ENCODE measurements at regions not wholly inside any gene's neighbourhood (a gene's known extent, or its start where the extent isn't known, plus 50 kb on each side); places are given as distances from the start of the nearest gene placed in this dataset.

DNA sequence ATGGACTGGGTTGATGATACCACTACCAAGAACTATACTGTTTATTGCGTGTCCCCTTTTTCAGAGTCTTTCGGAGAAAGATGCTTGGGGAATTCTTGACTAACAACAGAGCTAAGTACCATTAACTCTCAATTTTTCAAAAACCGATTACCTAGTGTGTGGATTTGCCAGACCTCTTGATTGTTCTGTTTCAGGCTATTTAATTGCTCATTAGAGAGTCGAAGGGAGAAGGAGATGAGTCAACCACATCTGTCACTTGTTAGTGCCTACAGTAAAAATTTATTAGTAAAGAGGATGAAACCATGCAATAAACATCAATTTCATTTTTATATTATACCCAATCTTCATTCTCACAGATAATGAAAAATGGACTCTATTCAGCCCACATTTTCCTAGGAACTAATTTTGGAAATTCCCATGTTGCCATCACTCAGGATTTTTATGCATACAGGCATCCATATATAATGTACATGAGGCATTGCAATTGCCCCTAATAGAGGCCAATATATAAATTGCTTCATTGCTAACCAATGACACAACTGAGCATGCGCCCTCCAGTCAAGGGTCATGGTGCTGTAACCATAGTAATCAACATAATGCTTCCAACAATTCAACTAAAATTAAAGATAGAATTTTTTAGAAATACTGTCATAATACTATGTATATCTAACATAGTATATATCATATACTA, 541.7 kb downstream of the TBL1XR1 start:
- H3K36me3 ChIP-seq = no peaks in the 10 kb centered on the region
- no peak overlapping the region for H3K4me3 ChIP-seq
- no peaks in the 10 kb centered on the region for H3K27me3 ChIP-seq
- no peaks in the 10 kb centered on the region for H3K9me3 ChIP-seq
- H3K27ac ChIP-seq = no peak overlapping the region
- ATAC-seq (no peak), DNase-seq (no peak)
- H3K4me1 ChIP-seq = no peaks in the 10 kb centered on the region
- intact Hi-C loops (cut with DNase I) = loop anchor here in 1 of 10 donors (10.0 kb wide), 1 partner anchor 159 kb away; no protein-coding TSS in a partner anchor
- TF ChIP-seq, protein P1, sequence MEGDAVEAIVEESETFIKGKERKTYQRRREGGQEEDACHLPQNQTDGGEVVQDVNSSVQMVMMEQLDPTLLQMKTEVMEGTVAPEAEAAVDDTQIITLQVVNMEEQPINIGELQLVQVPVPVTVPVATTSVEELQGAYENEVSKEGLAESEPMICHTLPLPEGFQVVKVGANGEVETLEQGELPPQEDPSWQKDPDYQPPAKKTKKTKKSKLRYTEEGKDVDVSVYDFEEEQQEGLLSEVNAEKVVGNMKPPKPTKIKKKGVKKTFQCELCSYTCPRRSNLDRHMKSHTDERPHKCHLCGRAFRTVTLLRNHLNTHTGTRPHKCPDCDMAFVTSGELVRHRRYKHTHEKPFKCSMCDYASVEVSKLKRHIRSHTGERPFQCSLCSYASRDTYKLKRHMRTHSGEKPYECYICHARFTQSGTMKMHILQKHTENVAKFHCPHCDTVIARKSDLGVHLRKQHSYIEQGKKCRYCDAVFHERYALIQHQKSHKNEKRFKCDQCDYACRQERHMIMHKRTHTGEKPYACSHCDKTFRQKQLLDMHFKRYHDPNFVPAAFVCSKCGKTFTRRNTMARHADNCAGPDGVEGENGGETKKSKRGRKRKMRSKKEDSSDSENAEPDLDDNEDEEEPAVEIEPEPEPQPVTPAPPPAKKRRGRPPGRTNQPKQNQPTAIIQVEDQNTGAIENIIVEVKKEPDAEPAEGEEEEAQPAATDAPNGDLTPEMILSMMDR (IDR thresholded peaks at IDR 0.05) = no peak
- WGBS, 2 donors = 72 to 75% methylated on average over 5 of the region's 5 CpGs

DNA sequence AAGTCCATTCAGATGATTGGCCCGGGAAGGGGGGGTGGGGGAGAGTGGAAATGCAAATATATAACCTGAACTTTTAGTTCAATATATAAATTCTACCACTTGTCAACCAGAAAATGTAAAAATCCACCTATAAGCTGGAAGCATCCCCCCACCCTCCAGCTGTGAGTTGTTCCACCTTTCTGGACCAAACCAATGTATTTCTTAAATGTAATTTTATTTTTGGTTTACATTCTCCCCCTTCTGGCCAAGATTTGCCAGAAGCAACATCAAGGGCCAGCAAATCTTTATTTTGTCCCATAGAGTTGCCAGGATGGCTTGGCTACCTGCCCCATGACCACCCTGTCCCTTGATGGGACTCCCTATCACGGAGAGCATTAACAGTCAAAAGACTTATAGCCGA, 545.7 kb downstream of the TBL1XR1 start:
- ATAC-seq (no peak), DNase-seq (no peak)
- no peak overlapping the region for H3K27ac ChIP-seq
- no peaks in the 10 kb centered on the region for H3K4me1 ChIP-seq
- H3K4me3 ChIP-seq = no peak overlapping the region
- H3K27me3 ChIP-seq = no peaks in the 10 kb centered on the region
- TF ChIP-seq, protein P1 (IDR thresholded peaks at IDR 0.05) = no peak
- 91 to 93% methylated on average over 3 of the region's 3 CpGs for WGBS, 2 donors
- H3K9me3 ChIP-seq = peaks cover 0 to 4% (median 0%) of the 10 kb centered on the region in 11 donors
- no peaks in the 10 kb centered on the region for H3K36me3 ChIP-seq
- intact Hi-C loops (cut with DNase I) = loop anchor here in 1 of 10 donors (10.0 kb wide), 1 partner anchor 163 kb away; no protein-coding TSS in a partner anchor

DNA sequence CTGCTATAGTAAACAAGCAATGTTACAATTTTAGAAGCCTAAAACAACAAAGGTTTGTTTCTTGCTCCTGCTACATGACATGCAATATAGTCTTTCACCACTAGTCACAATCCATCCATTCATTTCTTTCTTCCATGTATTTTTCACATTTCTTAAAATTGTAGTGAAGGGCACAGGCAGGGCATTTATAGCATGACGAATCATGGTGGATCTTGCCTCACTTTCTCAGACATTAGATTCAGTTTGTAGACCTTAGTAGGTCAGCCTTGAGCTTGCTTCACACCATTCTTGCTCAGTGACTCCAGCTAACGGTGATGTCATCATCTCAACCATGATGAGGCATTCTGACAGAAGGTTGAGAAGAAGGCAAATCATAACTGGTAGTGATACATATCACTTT, 546.8 kb downstream of the TBL1XR1 start:
- Histone ChIP-seq H3K9me3 (peaks cover 0 to 4% (median 0%) of the 10 kb centered on the region in 11 donors), H3K27me3 (no peaks in the 10 kb centered on the region), H3K27ac (no peak overlapping the region), H3K4me3 (no peak overlapping the region), H3K4me1 (no peaks in the 10 kb centered on the region), H3K36me3 (no peaks in the 10 kb centered on the region)
- TF ChIP-seq, protein P1 (IDR thresholded peaks at IDR 0.05) = no peak
- no peak for DNase-seq
- intact Hi-C loops (cut with DNase I) = loop anchor here in 1 of 10 donors (10.0 kb wide), 1 partner anchor 164 kb away; no protein-coding TSS in a partner anchor
- ATAC-seq = no peak
- WGBS, 2 donors = 47 to 49% methylated on average over 2 of the region's 2 CpGs

DNA sequence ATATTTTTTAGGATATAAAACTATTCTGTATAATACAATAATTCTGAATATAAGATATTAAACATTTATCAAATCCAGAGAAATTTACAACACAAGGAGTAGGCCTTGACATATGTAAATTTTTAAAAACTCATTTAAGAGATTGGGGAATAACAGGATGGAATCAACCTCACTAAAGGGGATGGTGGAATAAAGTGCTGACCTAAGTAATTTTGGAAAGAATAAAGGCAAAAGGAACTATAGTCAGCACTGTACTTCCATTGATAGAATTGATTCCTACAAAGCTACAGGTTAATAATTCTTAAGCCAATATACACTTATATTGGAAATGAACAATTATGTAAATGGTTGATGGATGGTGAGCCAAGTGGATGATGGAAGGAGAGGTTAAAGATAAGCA, 549.3 kb downstream of the TBL1XR1 start:
- no peak for ATAC-seq
- Histone ChIP-seq H3K27ac (no peak overlapping the region), H3K9me3 (peaks cover 0 to 4% (median 0%) of the 10 kb centered on the region in 11 donors), H3K27me3 (no peaks in the 10 kb centered on the region), H3K4me3 (no peak overlapping the region), H3K4me1 (no peaks in the 10 kb centered on the region), H3K36me3 (no peaks in the 10 kb centered on the region)
- no peak for DNase-seq
- intact Hi-C loops (cut with DNase I) = no loop called here
- TF ChIP-seq, protein P1 (IDR thresholded peaks at IDR 0.05) = no peak

Measured in heart right ventricle (tissue), 16 donors.